ENCODE measurements at regions not wholly inside any gene's neighbourhood (a gene's known extent, or its start where the extent isn't known, plus 50 kb on each side); places are given as distances from the start of the nearest gene placed in this dataset.
"Not testable (repeated sequence)": the region's sequence is repeated elsewhere in the genome, so short reads cannot be mapped to it uniquely, and the experiment has no call there.

GRCh38 chr12:115370207-115370606 lies 686.2 kb upstream of the TBX3 start:
- no peak for DNase-seq
- no peaks in the 10 kb centered on the region for H3K27me3 ChIP-seq
- H3K36me3 ChIP-seq, result no peaks in the 10 kb centered on the region
- no peak overlapping the region for H3K4me3 ChIP-seq
- no peaks in the 10 kb centered on the region for H3K9me3 ChIP-seq

- DNase-seq, H3K27me3 ChIP-seq, H3K9me3 ChIP-seq, H3K36me3 ChIP-seq, H3K4me3 ChIP-seq: not testable (repeated sequence)
Observed at GRCh38 chr12:115366277-115366676, 682.3 kb upstream of the TBX3 start.

- not testable (repeated sequence) for DNase-seq, H3K36me3 ChIP-seq, H3K27me3 ChIP-seq, H3K9me3 ChIP-seq, H3K4me3 ChIP-seq
Observed at GRCh38 chr12:115365765-115366164, 681.8 kb upstream of the TBX3 start.

GRCh38 chr12:115364921-115365320 lies 680.9 kb upstream of the TBX3 start:
- H3K27me3 ChIP-seq, result no peaks in the 10 kb centered on the region
- no peak for DNase-seq
- no peaks in the 10 kb centered on the region for H3K9me3 ChIP-seq
- no peaks in the 10 kb centered on the region for H3K36me3 ChIP-seq
- no peak overlapping the region for H3K4me3 ChIP-seq

- H3K4me3 ChIP-seq, result no peak overlapping the region
- no peaks in the 10 kb centered on the region for H3K36me3 ChIP-seq
- H3K9me3 ChIP-seq, result no peaks in the 10 kb centered on the region
- DNase-seq, result no peak
- no peaks in the 10 kb centered on the region for H3K27me3 ChIP-seq
Observed at GRCh38 chr12:115362339-115362976, 678.5 kb upstream of the TBX3 start.

GRCh38 chr12:115357681-115358080 lies 673.7 kb upstream of the TBX3 start:
- no peaks in the 10 kb centered on the region for H3K9me3 ChIP-seq

GRCh38 chr12:115355301-115355700 lies 671.3 kb upstream of the TBX3 start:
- Histone ChIP-seq H3K36me3 (no peaks in the 10 kb centered on the region), H3K27me3 (no peaks in the 10 kb centered on the region), H3K4me3 (no peak overlapping the region), H3K9me3 (no peaks in the 10 kb centered on the region)
- no peak for DNase-seq

More at GRCh38 chr12:115357681-115358080, 673.7 kb upstream of the TBX3 start:
- Histone ChIP-seq H3K36me3 (no peaks in the 10 kb centered on the region), H3K4me3 (no peak overlapping the region), H3K27me3 (no peaks in the 10 kb centered on the region)
- no peak for DNase-seq

GRCh38 chr12:115354007-115354890 lies 670.3 kb upstream of the TBX3 start:
- peak; percentile 92 for DNase-seq
- Histone ChIP-seq H3K4me3 (peak overlapping the region; percentile 44), H3K36me3 (no peaks in the 10 kb centered on the region), H3K27me3 (no peaks in the 10 kb centered on the region), H3K9me3 (no peaks in the 10 kb centered on the region)

- H3K36me3 ChIP-seq, result no peaks in the 10 kb centered on the region
- H3K4me3 ChIP-seq, result no peak overlapping the region
- H3K27me3 ChIP-seq, result no peaks in the 10 kb centered on the region
- no peak for DNase-seq
- H3K9me3 ChIP-seq, result no peaks in the 10 kb centered on the region
Observed at GRCh38 chr12:115353467-115353866, 669.5 kb upstream of the TBX3 start.

- no peak for DNase-seq
- H3K36me3 ChIP-seq, result no peaks in the 10 kb centered on the region
- H3K27me3 ChIP-seq, result no peaks in the 10 kb centered on the region
- no peak overlapping the region for H3K4me3 ChIP-seq
- H3K9me3 ChIP-seq, result no peaks in the 10 kb centered on the region
Observed at GRCh38 chr12:115351514-115352077, 667.6 kb upstream of the TBX3 start.

GRCh38 chr12:115349711-115350110 lies 665.7 kb upstream of the TBX3 start:
- Histone ChIP-seq H3K4me3 (no peak overlapping the region), H3K9me3 (no peaks in the 10 kb centered on the region), H3K36me3 (no peaks in the 10 kb centered on the region), H3K27me3 (no peaks in the 10 kb centered on the region)
- no peak for DNase-seq

- H3K27me3 ChIP-seq, result no peaks in the 10 kb centered on the region
- DNase-seq, result no peak
- no peaks in the 10 kb centered on the region for H3K9me3 ChIP-seq
- H3K4me3 ChIP-seq, result no peak overlapping the region
- no peaks in the 10 kb centered on the region for H3K36me3 ChIP-seq
Observed at GRCh38 chr12:115348301-115348700, 664.3 kb upstream of the TBX3 start.

- Histone ChIP-seq H3K9me3 (no peaks in the 10 kb centered on the region), H3K27me3 (no peaks in the 10 kb centered on the region), H3K4me3 (no peak overlapping the region), H3K36me3 (no peaks in the 10 kb centered on the region)
- DNase-seq, result no peak
Observed at GRCh38 chr12:115343601-115344000, 659.6 kb upstream of the TBX3 start.

- no peak overlapping the region for H3K4me3 ChIP-seq
- DNase-seq, result no peak
Observed at GRCh38 chr12:115343008-115343407, 659.0 kb upstream of the TBX3 start.

GRCh38 chr12:115341442-115341841 lies 657.5 kb upstream of the TBX3 start:
- H3K9me3 ChIP-seq, result no peaks in the 10 kb centered on the region
- H3K27me3 ChIP-seq, result no peaks in the 10 kb centered on the region
- peak; percentile 96 for DNase-seq
- no peaks in the 10 kb centered on the region for H3K36me3 ChIP-seq
- no peak overlapping the region for H3K4me3 ChIP-seq

More at GRCh38 chr12:115343008-115343407, 659.0 kb upstream of the TBX3 start:
- Histone ChIP-seq H3K9me3 (no peaks in the 10 kb centered on the region), H3K27me3 (no peaks in the 10 kb centered on the region), H3K36me3 (no peaks in the 10 kb centered on the region)

GRCh38 chr12:115338566-115339294 lies 654.8 kb upstream of the TBX3 start:
- no peaks in the 10 kb centered on the region for H3K9me3 ChIP-seq
- DNase-seq, result no peak
- no peak overlapping the region for H3K4me3 ChIP-seq
- no peaks in the 10 kb centered on the region for H3K27me3 ChIP-seq
- no peaks in the 10 kb centered on the region for H3K36me3 ChIP-seq
